ENCODE measurements at regions not wholly inside any gene's neighbourhood (a gene's known extent, or its start where the extent isn't known, plus 50 kb on each side); places are given as distances from the start of the nearest gene placed in this dataset.

DNA sequence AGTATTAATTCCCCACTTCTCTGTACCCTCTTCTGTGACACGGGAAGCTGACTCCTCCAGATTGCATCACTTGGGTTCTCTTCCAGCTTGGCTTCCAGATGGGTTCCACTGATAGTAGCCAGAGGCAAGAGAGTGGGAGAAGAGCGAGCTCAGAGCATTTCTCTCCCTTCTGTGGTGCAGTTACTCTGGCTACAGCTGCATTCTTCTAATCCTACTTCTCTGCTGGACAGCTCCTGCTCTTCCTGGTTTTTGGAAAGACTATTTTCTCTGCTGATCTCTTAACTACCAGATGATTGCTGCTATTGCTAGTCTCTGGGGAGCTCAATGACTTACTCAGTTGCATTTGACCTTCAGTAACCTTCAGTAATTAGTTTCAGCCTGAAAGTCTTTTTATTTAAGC, 187.5 kb upstream of the MAP2 start:
- Histone ChIP-seq H3K36me3 (ENCODE audit: control insufficient read depth, insufficient read depth, low read length) (no peaks in the 10 kb centered on the region), H3K4me3 (replicated peaks; ENCODE audit: low read depth, low read length) (no peak overlapping the region), H3K27me3 (replicated peaks; ENCODE audit: control insufficient read depth, insufficient read depth, low read length) (no peaks in the 10 kb centered on the region)
- DNase-seq (ENCODE audit: extremely low read depth, insufficient read length): no peak
- TF ChIP-seq, protein P1, sequence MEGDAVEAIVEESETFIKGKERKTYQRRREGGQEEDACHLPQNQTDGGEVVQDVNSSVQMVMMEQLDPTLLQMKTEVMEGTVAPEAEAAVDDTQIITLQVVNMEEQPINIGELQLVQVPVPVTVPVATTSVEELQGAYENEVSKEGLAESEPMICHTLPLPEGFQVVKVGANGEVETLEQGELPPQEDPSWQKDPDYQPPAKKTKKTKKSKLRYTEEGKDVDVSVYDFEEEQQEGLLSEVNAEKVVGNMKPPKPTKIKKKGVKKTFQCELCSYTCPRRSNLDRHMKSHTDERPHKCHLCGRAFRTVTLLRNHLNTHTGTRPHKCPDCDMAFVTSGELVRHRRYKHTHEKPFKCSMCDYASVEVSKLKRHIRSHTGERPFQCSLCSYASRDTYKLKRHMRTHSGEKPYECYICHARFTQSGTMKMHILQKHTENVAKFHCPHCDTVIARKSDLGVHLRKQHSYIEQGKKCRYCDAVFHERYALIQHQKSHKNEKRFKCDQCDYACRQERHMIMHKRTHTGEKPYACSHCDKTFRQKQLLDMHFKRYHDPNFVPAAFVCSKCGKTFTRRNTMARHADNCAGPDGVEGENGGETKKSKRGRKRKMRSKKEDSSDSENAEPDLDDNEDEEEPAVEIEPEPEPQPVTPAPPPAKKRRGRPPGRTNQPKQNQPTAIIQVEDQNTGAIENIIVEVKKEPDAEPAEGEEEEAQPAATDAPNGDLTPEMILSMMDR (IDR thresholded peaks at IDR 0.05; ENCODE audit: insufficient read depth, low read length, poor library complexity, severe bottlenecking): no peak

DNA sequence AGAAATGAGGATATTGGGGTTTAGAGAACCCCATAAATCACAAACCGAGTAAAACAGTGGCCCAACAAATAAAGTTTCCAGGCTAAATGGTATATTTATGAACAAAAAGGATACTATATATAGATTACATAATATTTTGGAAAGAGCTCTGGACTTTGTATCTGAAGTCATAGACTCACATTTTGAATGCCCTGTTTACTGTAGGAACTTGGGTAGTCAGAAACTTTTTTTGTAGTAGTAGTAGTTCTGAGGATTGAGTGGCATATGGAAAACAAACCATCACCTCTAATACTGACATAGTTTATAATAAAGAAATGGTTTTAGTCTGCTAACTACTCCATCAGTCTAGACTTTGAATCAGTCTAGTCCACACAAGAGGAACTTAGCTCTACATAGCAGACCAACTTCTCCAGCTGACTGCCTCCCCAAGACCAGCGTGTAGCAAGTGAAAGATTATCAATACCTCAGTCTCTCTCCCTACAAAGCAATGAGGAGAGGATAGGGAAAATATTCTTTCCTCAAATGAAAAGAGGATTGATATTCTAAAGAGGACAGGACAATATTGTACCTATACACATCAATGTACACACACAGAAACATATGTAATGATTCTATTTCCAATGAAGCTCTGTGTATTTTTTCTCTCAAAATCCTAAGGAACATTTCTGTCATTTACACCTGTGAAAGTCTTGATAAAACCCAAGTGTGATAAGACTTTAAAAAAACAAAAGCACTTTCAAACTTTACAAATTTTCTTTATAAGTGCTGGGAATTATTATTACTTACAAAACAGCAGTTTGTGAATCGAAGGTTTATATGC, 184.9 kb upstream of the MAP2 start:
- H3K27me3 ChIP-seq (replicated peaks; ENCODE audit: control insufficient read depth, insufficient read depth, low read length): no peaks in the 10 kb centered on the region
- DNase-seq (ENCODE audit: extremely low read depth, insufficient read length): no peak
- H3K36me3 ChIP-seq (ENCODE audit: control insufficient read depth, insufficient read depth, low read length): no peaks in the 10 kb centered on the region
- no peak overlapping the region for H3K4me3 ChIP-seq (replicated peaks; ENCODE audit: low read depth, low read length)
- TF ChIP-seq, protein P1 (IDR thresholded peaks at IDR 0.05; ENCODE audit: insufficient read depth, low read length, poor library complexity, severe bottlenecking): no peak

DNA sequence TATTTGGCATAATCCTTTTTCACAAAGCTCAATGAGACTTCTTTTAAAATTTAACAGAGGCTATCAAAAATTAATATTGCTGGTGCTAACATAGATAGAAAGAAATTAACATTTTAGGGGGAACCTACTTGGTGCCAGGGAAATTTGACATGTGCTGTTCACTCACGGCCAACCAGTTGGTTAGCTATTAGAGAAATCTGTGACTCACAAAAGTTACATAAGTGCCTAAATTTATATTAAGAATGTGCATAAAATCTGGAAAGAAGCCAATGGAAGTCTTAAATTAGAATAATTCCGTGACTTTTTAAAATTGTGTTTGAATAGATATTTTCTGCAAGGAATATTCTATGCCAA, 184.3 kb upstream of the MAP2 start:
- TF ChIP-seq, protein P1 (IDR thresholded peaks at IDR 0.05; ENCODE audit: insufficient read depth, low read length, poor library complexity, severe bottlenecking): no peak
- H3K4me3 ChIP-seq (replicated peaks; ENCODE audit: low read depth, low read length): no peak overlapping the region
- no peaks in the 10 kb centered on the region for H3K27me3 ChIP-seq (replicated peaks; ENCODE audit: control insufficient read depth, insufficient read depth, low read length)
- DNase-seq (ENCODE audit: extremely low read depth, insufficient read length): no peak
- H3K36me3 ChIP-seq (ENCODE audit: control insufficient read depth, insufficient read depth, low read length): no peaks in the 10 kb centered on the region

DNA sequence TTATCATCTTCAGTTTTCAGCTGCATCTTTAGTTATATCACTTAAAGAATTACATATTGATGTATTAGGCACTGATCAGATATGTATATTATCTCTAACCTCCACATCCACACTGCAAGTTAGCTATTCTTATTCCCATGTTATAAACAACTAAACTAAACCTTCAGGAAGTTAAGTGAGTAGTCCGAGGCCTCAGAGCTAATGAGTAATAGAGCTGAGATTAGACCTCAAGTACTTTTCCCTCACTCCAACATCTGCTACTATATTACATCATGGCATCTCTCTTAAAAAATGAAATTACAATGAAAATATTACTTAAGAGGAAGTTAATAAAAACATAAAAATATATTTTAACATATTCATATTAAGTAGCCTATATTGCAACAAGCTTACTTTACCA, 183.6 kb upstream of the MAP2 start:
- TF ChIP-seq, protein P1 (IDR thresholded peaks at IDR 0.05; ENCODE audit: insufficient read depth, low read length, poor library complexity, severe bottlenecking): no peak

DNA sequence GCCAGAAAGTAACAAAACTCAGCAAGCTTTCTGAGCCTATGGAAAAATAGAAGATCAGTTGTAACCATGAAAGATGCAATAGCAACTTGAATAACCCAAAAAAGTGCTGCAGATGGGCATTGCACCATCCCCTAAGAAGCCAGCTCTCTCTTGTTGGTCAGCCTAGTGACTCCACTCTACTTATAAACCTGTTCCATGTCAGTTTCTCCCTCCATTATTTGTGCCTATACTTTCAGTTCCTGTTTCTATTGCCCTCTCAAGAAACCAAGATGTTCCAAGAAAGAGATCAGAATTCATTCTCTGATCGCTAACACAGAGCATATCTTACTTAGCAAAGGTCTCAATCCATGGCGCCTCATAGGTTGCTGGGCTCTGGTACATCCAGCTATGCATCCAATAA, 170.3 kb upstream of the MAP2 start:
- DNase-seq (ENCODE audit: extremely low read depth, insufficient read length): no peak
- H3K36me3 ChIP-seq (ENCODE audit: control insufficient read depth, insufficient read depth, low read length): no peaks in the 10 kb centered on the region
- TF ChIP-seq, protein P1 (IDR thresholded peaks at IDR 0.05; ENCODE audit: insufficient read depth, low read length, poor library complexity, severe bottlenecking): no peak
- H3K4me3 ChIP-seq (replicated peaks; ENCODE audit: low read depth, low read length): no peak overlapping the region
- no peaks in the 10 kb centered on the region for H3K27me3 ChIP-seq (replicated peaks; ENCODE audit: control insufficient read depth, insufficient read depth, low read length)

More for the DNA sequence above, 183.6 kb upstream of the MAP2 start:
- DNase-seq (ENCODE audit: extremely low read depth, insufficient read length): no peak
- Histone ChIP-seq H3K27me3 (replicated peaks; ENCODE audit: control insufficient read depth, insufficient read depth, low read length) (no peaks in the 10 kb centered on the region), H3K36me3 (ENCODE audit: control insufficient read depth, insufficient read depth, low read length) (no peaks in the 10 kb centered on the region), H3K4me3 (replicated peaks; ENCODE audit: low read depth, low read length) (no peak overlapping the region)
